Esophagus mucosa (tissue), 1 donor: ENCODE measurements at regions not wholly inside any gene's neighbourhood (a gene's known extent, or its start where the extent isn't known, plus 50 kb on each side); places are given as distances from the start of the nearest gene placed in this dataset.

Experiments
- ATAC-seq: fragments of 200-7000 bp; cut with Tn5 transposase; one replicate; pipeline ENCODE4 v1.9.1; 2020
- donor health status: DM: yes; HTN: yes; CAD: no.

DNA sequence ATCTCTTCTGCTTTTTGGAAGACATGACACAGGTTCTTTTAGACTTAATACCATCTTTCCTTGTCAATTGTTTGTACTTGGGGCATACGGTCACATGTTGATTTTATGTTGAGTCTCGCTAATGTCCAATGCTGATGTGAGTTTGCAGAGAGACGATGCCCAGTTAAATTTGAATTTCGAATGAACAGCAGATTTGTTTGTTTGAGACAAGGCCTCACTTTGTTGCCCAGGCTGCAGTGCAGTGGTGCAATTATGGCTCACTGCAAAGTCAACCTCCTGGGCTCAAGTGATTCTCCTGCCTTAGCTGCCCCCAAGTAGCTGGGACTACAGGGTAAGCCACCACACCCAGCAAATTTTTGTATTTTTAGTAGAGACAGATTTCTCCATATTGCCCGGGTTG is 473.5 kb downstream of the RIT2 start:
- no peak for ATAC-seq

DNA sequence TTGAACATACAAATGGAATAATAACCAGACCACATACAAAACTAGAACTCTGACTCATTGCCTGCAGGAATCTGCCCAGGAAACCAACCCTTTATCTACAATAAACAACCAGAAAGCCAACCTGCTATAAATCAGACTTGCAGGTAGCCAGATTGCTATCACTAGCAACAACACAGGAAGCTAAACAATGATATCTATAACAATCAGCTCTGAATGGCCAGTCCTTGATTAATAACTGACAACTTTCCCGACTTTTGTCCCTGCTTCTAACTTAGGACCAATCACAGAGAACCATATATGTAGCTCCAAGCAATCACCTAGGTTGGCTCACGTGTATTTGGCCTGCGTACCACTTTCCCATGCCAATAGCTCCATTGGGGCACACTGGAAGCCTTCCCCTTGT is 470.8 kb downstream of the RIT2 start:
- ATAC-seq: no peak

DNA sequence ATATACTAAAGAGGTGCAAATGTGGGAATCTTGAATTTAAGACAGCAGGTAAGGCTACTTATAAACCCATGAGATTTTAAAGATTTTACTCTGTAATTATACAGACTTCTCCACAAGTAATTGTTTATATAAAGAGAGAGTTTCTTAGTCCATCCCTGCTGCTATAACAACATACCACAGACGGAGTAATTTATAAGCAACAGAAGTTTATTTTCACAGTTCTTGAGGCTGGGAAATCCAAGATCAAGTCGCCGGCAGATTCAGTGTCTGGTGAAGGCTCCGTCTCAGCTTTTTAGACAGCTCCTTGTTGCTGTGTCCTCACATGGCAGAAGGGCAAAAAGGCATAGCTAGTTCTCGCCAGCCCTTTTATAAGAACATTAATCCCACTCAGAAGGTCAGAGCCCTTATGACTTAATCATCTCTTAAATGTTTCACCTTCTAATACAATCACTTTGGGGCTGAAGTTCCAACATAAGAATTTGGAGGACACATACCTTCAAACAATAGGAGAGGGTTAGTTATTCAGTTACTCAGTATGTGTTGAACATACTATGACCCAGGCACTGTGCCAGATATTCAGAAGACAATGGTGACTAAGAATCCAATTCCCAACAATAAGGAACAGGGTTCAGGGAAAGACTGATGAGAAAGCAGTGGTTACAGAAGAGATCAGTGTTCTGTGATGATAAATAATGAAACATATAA is 466.0 kb downstream of the RIT2 start:
- no peak for ATAC-seq

DNA sequence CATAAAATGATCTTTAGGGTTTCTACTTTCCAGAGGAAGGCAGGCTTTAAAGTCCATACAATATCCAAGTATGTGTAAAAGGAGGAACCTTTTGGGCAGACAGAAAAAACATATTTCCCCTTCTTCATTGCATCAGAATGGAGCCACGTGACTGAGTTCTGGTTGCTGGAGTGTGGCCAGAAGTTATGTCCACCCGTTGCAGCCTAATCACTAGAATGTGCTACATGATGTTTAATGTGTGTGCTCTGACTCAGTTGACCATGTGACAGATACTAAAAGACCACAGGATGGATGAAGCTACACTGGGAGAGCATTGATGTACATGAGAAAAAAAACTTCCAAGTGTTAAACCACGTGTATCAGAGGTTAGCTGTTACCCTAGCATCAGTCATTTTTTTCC is 460.9 kb downstream of the RIT2 start:
- ATAC-seq: no peak

DNA sequence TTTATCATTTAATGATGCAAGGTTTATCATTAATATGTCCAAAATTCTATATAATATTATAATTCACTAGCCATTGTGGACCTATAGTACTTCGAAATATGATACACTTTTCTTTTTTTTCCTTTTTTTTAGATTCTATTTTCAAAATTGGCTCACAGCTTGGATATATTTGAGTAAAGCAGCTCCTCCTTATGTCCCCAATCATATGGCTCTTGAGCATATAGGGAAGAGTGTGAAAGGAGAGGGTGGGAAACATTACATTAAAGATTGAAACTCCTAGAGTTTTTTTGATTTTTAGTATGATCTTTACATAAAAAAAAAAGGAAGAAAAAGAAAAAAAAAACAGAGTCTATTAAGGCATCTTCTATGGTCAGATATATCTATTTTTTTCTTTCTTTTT is 457.9 kb downstream of the RIT2 start:
- ATAC-seq: no peak

DNA sequence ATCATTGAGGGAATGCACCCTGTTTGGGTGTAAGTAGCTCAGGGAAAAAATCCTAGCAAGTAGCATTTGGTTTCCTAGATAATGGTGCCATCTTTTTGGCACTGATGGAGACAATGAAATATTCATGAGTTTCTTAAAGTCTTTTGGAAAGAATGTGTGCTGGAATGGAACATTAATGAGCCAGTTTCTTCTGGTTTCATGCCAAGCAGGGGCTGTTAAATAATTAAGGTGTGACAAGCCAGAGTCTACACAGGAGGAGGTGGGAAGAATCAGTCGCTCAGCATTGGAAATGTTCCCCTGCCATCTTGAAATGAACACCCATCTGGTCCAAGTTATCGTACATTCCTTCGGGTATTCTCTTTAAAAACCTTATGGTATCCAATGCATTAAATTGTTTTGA is 457.3 kb downstream of the RIT2 start:
- no peak for ATAC-seq

DNA sequence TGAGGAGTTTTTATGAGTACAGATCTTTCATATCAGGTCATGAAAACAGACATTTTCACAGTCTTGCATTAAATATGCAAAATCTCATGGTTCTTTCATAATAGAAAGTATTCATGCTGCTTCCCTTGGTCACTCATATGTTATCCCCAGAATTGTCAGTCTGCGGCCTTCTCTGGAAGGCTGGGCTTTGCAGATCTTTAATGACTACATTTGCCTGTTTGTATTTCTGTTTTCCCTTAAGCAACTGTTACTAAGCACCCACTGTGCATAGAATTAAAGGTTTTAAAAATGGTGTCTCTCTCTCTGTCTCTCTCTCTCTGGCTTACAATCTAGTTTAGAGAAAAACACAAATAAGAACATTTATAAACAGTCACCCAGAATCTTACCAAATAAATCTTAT is 456.3 kb downstream of the RIT2 start:
- no peak for ATAC-seq

DNA sequence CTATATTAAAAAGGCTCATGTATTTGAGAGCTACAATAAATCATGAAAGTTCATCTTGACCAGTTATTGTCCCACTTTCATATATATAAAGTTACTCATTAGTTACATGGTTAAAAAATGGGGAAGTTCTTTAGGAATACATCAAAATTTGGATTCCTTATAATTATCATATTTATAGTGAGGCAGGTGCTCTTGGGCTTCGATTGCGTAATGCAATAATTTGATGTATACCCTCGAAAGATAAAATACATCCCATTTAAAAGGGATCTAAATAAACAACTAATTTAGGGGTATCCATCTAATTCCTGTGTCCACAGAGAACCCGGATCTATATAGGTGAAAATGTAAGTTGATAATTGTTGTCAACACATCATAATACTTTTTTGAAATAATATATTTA is 444.6 kb downstream of the RIT2 start:
- ATAC-seq: no peak

DNA sequence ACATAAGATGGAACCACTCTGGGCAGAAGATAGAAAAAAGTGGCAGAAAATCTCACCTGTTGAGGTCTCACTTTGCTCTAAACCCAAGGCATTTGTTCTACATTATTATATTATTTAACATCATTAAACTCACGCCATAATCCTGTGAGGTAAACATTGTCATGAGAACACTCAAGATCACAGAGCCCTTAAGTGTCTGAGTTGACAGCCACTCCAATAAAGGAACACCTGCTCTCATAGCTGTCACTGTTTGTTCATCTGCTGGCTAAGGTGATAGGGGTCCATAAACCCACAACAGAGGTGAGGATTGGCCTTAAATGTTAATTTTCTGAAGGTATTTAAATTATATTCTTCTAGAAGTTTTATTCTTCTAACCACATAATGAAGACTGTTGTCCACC is 439.7 kb downstream of the RIT2 start:
- ATAC-seq: no peak

DNA sequence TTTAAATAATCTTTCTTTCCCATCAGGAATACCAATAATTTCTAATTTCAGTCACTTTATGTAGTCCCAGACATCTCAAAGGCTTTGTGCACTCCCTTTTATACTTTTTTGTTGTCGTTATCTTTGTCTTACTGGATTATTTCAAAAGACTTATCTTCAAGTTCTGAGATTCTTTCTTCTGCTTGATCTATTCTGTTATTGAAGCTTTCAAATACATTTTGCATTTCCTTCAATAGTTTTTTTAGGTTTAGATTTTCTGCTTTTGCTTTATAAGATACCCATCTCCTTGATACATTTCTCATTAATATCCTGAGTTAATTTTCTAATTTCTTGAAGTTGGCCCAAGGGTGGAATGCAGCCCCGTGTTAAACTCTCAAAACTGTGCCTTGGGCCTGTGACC is 432.4 kb downstream of the RIT2 start:
- no peak for ATAC-seq

DNA sequence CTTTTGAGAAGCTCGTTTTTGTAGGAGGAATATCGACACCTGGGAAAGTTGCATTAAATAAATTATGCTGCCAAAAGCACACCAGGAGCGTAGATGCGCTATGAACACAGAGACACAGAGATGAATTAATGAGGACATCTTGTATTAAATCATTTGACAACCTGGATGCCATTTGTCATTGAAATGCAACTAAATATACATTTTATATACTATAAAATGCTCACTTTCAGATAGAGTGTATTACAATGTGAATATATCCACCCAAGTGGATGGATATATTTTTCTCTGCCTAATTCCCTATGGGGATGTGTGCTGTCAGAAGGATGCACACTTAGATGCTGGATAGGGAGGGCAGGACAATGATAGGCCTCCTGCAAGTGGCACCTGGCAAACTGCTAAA is 426.2 kb downstream of the RIT2 start:
- ATAC-seq: no peak
